ENCODE measurements at regions not wholly inside any gene's neighbourhood (a gene's known extent, or its start where the extent isn't known, plus 50 kb on each side); places are given as distances from the start of the nearest gene placed in this dataset.

DNA sequence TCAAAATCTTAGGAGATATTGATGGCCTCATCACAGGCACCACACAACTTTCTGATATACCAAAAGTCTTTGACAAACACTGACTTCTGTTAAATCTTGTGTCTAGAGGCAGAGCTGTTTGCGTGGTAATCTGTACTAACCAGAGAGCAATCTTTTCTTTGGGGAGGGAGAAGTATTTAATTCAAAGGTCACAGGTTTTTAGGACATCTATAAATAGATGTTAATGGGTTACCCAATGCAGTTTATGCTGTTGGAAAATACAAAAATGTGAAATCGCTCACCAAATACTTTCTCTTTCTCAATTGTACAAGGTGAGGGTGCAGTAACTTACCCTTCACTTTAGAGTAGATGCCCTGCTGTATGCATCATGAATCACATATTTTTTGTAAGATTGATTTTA lies 510.5 kb downstream of the NSUN3 start:
- Mint-ChIP-seq H3K27ac (ENCODE audit: unreplicated experiment) (no peak overlapping the region), H3K4me3 (ENCODE audit: low read depth, unreplicated experiment) (no peak overlapping the region), H3K27me3 (ENCODE audit: unreplicated experiment) (no peaks in the 10 kb centered on the region), H3K9me3 (ENCODE audit: low read depth, unreplicated experiment) (no peaks in the 10 kb centered on the region), H3K36me3 (ENCODE audit: insufficient read depth, unreplicated experiment) (no peaks in the 10 kb centered on the region), H3K4me1 (ENCODE audit: low read depth, unreplicated experiment) (no peaks in the 10 kb centered on the region)
- no peak for DNase-seq
- BruUV-seq (replicated peaks): no TSS peak
- CTCF ChIA-PET: no interaction called here
- intact Hi-C loops (cut with micrococcal nuclease; ENCODE audit: unreplicated experiment): no loop called here
- TF ChIP-seq, protein P1, sequence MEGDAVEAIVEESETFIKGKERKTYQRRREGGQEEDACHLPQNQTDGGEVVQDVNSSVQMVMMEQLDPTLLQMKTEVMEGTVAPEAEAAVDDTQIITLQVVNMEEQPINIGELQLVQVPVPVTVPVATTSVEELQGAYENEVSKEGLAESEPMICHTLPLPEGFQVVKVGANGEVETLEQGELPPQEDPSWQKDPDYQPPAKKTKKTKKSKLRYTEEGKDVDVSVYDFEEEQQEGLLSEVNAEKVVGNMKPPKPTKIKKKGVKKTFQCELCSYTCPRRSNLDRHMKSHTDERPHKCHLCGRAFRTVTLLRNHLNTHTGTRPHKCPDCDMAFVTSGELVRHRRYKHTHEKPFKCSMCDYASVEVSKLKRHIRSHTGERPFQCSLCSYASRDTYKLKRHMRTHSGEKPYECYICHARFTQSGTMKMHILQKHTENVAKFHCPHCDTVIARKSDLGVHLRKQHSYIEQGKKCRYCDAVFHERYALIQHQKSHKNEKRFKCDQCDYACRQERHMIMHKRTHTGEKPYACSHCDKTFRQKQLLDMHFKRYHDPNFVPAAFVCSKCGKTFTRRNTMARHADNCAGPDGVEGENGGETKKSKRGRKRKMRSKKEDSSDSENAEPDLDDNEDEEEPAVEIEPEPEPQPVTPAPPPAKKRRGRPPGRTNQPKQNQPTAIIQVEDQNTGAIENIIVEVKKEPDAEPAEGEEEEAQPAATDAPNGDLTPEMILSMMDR (IDR thresholded peaks at IDR 0.05; ENCODE audit: unreplicated experiment): no peak

DNA sequence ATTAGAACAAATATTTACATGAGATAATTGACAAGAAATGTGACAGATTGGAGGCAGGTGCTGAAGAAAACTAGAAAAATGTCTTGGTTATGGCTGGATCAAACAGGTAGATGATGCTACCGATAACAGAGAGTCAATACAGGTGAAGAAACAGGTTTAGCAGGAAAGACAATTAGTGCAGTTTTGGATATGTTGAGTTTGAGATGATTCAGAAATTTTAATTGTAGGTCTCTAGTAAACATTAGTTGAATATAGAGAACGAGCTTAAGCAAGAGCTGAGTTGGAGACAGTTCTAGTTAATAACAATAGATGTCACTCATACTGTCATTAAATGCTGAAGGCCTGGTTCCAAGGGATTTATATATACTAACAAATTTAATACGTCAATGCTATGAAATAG lies 524.4 kb downstream of the NSUN3 start:
- peaks cover 18% of the 10 kb centered on the region for H3K4me1 Mint-ChIP-seq (ENCODE audit: low read depth, unreplicated experiment)
- no peak overlapping the region for H3K27ac Mint-ChIP-seq (ENCODE audit: unreplicated experiment)
- no peaks in the 10 kb centered on the region for H3K9me3 Mint-ChIP-seq (ENCODE audit: low read depth, unreplicated experiment)
- BruUV-seq (replicated peaks): no TSS peak
- DNase-seq: no peak
- no peaks in the 10 kb centered on the region for H3K36me3 Mint-ChIP-seq (ENCODE audit: insufficient read depth, unreplicated experiment)
- CTCF ChIA-PET: no interaction called here
- intact Hi-C loops (cut with micrococcal nuclease; ENCODE audit: unreplicated experiment): no loop called here
- H3K27me3 Mint-ChIP-seq (ENCODE audit: unreplicated experiment): no peaks in the 10 kb centered on the region
- H3K4me3 Mint-ChIP-seq (ENCODE audit: low read depth, unreplicated experiment): no peak overlapping the region
- TF ChIP-seq, protein P1 (IDR thresholded peaks at IDR 0.05; ENCODE audit: unreplicated experiment): no peak

DNA sequence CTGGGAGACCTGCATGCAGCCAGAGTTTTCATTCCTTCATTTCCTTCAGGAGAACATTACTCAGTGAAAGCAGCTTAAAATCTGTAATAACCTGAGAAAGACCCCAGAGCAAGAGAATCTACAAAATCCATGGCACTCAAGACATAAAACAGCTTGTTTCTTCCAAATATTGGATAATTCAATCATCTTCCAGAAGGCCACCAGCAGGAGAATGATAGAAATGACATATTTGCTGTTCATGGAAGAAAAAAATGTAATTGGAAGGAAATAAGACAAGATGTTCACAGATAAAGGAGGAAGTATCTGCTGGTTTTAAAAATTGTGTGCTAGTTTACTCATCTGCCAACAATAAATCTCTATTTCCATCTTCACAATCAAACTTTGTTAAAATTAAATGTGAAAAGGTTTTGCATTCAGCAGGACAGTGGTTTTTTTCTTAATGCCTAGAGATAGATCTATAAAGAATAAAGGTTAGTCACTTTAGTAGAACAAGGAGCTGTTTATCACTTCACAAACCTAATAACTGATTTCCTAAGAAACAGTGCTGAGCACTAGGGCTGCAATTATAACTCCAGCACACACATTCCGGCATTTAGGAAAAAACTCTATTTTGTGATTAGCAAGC lies 530.8 kb downstream of the NSUN3 start:
- CTCF ChIA-PET: no interaction called here
- no peak for DNase-seq
- H3K36me3 Mint-ChIP-seq (ENCODE audit: insufficient read depth, unreplicated experiment): no peaks in the 10 kb centered on the region
- TF ChIP-seq, protein P1 (IDR thresholded peaks at IDR 0.05; ENCODE audit: unreplicated experiment): no peak
- no peaks in the 10 kb centered on the region for H3K4me1 Mint-ChIP-seq (ENCODE audit: low read depth, unreplicated experiment)
- no peak overlapping the region for H3K4me3 Mint-ChIP-seq (ENCODE audit: low read depth, unreplicated experiment)
- H3K9me3 Mint-ChIP-seq (ENCODE audit: low read depth, unreplicated experiment): no peaks in the 10 kb centered on the region
- no TSS peak for BruUV-seq (replicated peaks)
- no peak overlapping the region for H3K27ac Mint-ChIP-seq (ENCODE audit: unreplicated experiment)
- intact Hi-C loops (cut with micrococcal nuclease; ENCODE audit: unreplicated experiment): no loop called here
- H3K27me3 Mint-ChIP-seq (ENCODE audit: unreplicated experiment): no peaks in the 10 kb centered on the region

DNA sequence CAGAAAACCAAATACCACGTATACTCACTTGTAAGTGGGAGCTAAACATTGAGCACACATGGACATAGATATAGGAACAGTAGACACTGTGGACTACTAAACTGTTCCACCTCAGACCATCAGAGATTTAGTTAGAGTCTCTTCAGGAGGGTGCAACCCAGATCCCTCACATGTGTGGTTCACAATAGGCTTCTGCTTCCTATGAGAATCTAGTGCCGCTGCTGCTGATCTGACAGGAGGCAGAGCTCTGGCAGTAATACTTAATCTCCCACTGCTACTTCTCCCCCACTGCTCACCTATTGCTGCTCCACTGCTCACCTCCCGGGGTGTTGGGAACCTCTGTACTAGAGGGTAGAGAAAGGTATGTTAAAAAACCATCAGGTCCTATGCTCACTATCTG lies 533.3 kb downstream of the NSUN3 start:
- intact Hi-C loops (cut with micrococcal nuclease; ENCODE audit: unreplicated experiment): no loop called here
- CTCF ChIA-PET: no interaction called here
- no peaks in the 10 kb centered on the region for H3K9me3 Mint-ChIP-seq (ENCODE audit: low read depth, unreplicated experiment)
- H3K4me3 Mint-ChIP-seq (ENCODE audit: low read depth, unreplicated experiment): no peak overlapping the region
- TF ChIP-seq, protein P1 (IDR thresholded peaks at IDR 0.05; ENCODE audit: unreplicated experiment): no peak
- BruUV-seq (replicated peaks): no TSS peak
- H3K27ac Mint-ChIP-seq (ENCODE audit: unreplicated experiment): no peak overlapping the region
- no peak for DNase-seq
- H3K4me1 Mint-ChIP-seq (ENCODE audit: low read depth, unreplicated experiment): no peaks in the 10 kb centered on the region
- no peaks in the 10 kb centered on the region for H3K36me3 Mint-ChIP-seq (ENCODE audit: insufficient read depth, unreplicated experiment)
- no peaks in the 10 kb centered on the region for H3K27me3 Mint-ChIP-seq (ENCODE audit: unreplicated experiment)
